Hepatocyte (in vitro differentiated cells): ENCODE measurements at regions not wholly inside any gene's neighbourhood (a gene's known extent, or its start where the extent isn't known, plus 50 kb on each side); places are given as distances from the start of the nearest gene placed in this dataset.

ENCODE experiments used
- DNase-seq: peaks from one replicate; pipeline ENCODE4 v3.0.0-alpha.2; 2016; ENCODE audit warnings: low spot score
- H2AFZ ChIP-seq: fragments of 200-600 bp; sonication (generic); 2 replicates; pipeline ENCODE4 v1.6.0; 2016; ENCODE audit warnings: antibody characterized with exemption, mild to moderate bottlenecking
- H3K27ac ChIP-seq: fragments of 200-600 bp; sonication (generic); 2 replicates; pipeline ENCODE4 v1.5.1; 2016; ENCODE audit warnings: mild to moderate bottlenecking
- H3K27me3 ChIP-seq: fragments of 200-600 bp; sonication (generic); 2 replicates; pipeline ENCODE4 v1.6.1; 2016
- H3K36me3 ChIP-seq: fragments of 200-600 bp; sonication (generic); replicated peaks from 2 replicates; pipeline ENCODE4 v1.5.1; 2016; ENCODE audit warnings: low read depth; ENCODE audit not compliant: insufficient read depth
- H3K4me1 ChIP-seq: fragments of 200-600 bp; sonication (generic); 2 replicates; pipeline ENCODE4 v1.5.1; 2016; ENCODE audit warnings: mild to moderate bottlenecking, moderate library complexity; ENCODE audit not compliant: insufficient read depth
- H3K4me2 ChIP-seq: fragments of 200-600 bp; sonication (generic); 2 replicates; pipeline ENCODE4 v1.6.0; 2016
- H3K4me3 ChIP-seq: fragments of 200-600 bp; sonication (generic); 2 replicates; pipeline ENCODE4 v1.5.1; 2016; ENCODE audit warnings: mild to moderate bottlenecking
- H3K79me2 ChIP-seq: fragments of 200-600 bp; sonication (generic); 2 replicates; pipeline ENCODE4 v1.6.0; 2017; ENCODE audit warnings: mild to moderate bottlenecking
- H3K9me2 ChIP-seq: fragments of 200-600 bp; sonication (generic); replicated peaks from 2 replicates; pipeline ENCODE4 v1.6.0; 2017; ENCODE audit warnings: mild to moderate bottlenecking; ENCODE audit not compliant: insufficient read depth
- H3K9me3 ChIP-seq: fragments of 200-600 bp; sonication (generic); 2 replicates; pipeline ENCODE4 v1.5.1; 2016; ENCODE audit warnings: low read depth, mild to moderate bottlenecking
- H4K20me1 ChIP-seq: fragments of 200-600 bp; sonication (generic); 2 replicates; pipeline ENCODE4 v1.6.0; 2016; ENCODE audit warnings: mild to moderate bottlenecking; ENCODE audit not compliant: insufficient read depth, poor library complexity, severe bottlenecking
- EZH2 ChIP-seq: fragments of 200-600 bp; sonication (generic); IDR thresholded peaks from 2 replicates; pipeline ENCODE4 v1.6.1; 2016; ENCODE audit warnings: antibody characterized with exemption, mild to moderate bottlenecking, borderline replicate concordance
- EZH2phosphoT487 ChIP-seq: fragments of 200-600 bp; sonication (generic); IDR thresholded peaks from one replicate; pipeline ENCODE4 v1.6.1; 2018; ENCODE audit warnings: antibody characterized with exemption, mild to moderate bottlenecking, low read depth, moderate library complexity; ENCODE audit not compliant: unreplicated experiment, severe bottlenecking
- WGBS: methylation state at CpG from one replicate; pipeline ENCODE4 v1.1.6; 2016; ENCODE audit warnings: low lambda C conversion rate; ENCODE audit errors: missing lambda C conversion rate; 5-methylcytosine and 5-hydroxymethylcytosine counted together
- TF ChIP-seq, protein P1 (sequence below): fragments of 200-600 bp; sonication (generic); IDR thresholded peaks from 2 replicates; pipeline ENCODE4 v1.5.1; 2016; ENCODE audit warnings: antibody characterized with exemption, mild to moderate bottlenecking; ENCODE audit not compliant: poor library complexity

DNA sequence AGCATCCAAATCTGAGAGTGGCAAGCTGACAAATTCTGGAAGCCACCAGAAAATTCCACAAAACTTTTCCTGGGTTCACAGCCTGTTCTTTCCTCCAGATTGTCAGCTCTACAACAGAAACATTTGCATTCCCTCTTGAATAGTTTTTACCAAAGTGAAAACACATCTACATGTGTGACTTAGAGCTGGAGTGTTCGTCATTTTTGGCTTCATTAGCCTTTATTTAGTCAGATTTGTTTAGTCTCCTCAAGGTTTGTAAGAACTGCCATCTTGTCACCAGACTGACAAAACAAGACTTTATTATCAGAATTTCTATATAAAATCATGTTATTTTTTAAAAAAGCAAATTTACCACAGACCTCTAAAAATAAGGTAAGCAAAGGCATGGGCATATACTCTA is 347.3 kb downstream of the TRIM36 start:
- DNase-seq, result no peak
- Histone ChIP-seq H3K4me1 (no peaks in the 10 kb centered on the region), H3K4me3 (no peak overlapping the region), H4K20me1 (no peaks in the 10 kb centered on the region), H3K79me2 (no peaks in the 10 kb centered on the region), H2AFZ (no peak overlapping the region), H3K36me3 (no peaks in the 10 kb centered on the region), H3K27ac (no peak overlapping the region), H3K27me3 (no peaks in the 10 kb centered on the region), H3K9me3 (no peaks in the 10 kb centered on the region), H3K4me2 (no peak overlapping the region), H3K9me2 (no peaks in the 10 kb centered on the region)
- TF ChIP-seq EZH2phosphoT487 (no peak), EZH2 (no peak)
- TF ChIP-seq, protein P1, sequence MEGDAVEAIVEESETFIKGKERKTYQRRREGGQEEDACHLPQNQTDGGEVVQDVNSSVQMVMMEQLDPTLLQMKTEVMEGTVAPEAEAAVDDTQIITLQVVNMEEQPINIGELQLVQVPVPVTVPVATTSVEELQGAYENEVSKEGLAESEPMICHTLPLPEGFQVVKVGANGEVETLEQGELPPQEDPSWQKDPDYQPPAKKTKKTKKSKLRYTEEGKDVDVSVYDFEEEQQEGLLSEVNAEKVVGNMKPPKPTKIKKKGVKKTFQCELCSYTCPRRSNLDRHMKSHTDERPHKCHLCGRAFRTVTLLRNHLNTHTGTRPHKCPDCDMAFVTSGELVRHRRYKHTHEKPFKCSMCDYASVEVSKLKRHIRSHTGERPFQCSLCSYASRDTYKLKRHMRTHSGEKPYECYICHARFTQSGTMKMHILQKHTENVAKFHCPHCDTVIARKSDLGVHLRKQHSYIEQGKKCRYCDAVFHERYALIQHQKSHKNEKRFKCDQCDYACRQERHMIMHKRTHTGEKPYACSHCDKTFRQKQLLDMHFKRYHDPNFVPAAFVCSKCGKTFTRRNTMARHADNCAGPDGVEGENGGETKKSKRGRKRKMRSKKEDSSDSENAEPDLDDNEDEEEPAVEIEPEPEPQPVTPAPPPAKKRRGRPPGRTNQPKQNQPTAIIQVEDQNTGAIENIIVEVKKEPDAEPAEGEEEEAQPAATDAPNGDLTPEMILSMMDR, result no peak
- 42% methylated on average over 1 of the region's 1 CpG for WGBS

DNA sequence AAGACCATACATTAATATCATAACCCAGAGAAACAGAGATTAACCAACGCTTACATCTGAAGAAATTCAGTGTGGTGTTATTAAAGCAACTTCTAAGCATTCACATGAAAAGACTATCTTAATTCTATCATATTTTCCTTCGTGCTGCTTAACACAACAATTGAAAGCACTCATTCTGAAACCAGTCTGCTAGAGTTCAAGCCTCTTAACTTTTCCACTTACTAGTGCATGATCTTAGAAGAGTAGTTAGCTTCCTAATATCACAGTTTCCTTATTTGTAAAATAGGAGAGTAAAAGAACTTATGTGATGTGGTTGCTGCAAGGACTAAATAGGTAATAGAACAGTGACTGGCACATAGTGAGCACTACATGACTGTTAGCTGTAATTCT is 379.3 kb downstream of the TRIM36 start:
- Histone ChIP-seq H3K36me3 (no peaks in the 10 kb centered on the region), H3K27me3 (no peaks in the 10 kb centered on the region), H3K9me3 (no peaks in the 10 kb centered on the region), H3K4me1 (peaks cover 8% of the 10 kb centered on the region), H3K27ac (no peak overlapping the region), H3K4me2 (no peak overlapping the region), H3K9me2 (no peaks in the 10 kb centered on the region), H3K79me2 (no peaks in the 10 kb centered on the region), H2AFZ (no peak overlapping the region), H4K20me1 (no peaks in the 10 kb centered on the region), H3K4me3 (no peak overlapping the region)
- WGBS, result 83% methylated on average over 2 of the region's 2 CpGs
- no peak for DNase-seq
- TF ChIP-seq EZH2, result no peak
- TF ChIP-seq EZH2phosphoT487, result no peak
- TF ChIP-seq, protein P1, result no peak

DNA sequence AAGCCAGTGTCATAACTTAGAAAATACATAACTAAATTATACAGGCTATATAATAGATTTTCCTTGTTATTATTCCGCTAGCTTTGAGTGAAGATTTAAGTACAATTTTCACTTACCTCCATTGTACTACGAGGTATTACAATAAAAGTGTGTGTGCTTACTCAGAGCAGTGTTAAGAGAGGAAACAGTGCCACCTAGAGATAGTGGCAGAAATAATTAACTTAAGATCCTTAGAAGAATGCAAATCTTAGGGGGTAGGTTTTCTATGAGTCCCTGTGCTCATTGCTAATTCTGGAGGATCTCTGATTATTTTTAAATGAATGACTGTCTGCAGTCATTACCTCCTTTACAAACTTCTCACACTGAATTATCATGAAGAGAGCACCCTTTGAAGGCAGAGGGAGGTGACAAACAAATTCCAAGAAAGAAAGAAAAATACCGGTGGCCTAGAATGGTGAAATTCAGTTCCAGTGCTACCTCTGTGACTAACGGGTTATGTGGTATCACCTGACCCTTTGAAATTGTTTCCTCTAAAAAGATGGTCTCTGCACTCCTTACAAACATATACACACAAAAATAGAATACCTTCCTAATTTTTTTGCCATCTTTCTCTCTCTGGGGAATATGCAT is 379.8 kb downstream of the TRIM36 start:
- no peaks in the 10 kb centered on the region for H4K20me1 ChIP-seq
- TF ChIP-seq, protein P1, result peak; percentile 74
- TF ChIP-seq EZH2, result no peak
- TF ChIP-seq EZH2phosphoT487, result no peak
- 41% methylated on average over 4 of the region's 4 CpGs for WGBS
- no peaks in the 10 kb centered on the region for H3K36me3 ChIP-seq
- no peaks in the 10 kb centered on the region for H3K79me2 ChIP-seq
- no peak overlapping the region for H3K27ac ChIP-seq
- H3K9me2 ChIP-seq, result no peaks in the 10 kb centered on the region
- no peak overlapping the region for H3K4me3 ChIP-seq
- no peak overlapping the region for H3K4me2 ChIP-seq
- no peak overlapping the region for H2AFZ ChIP-seq
- H3K9me3 ChIP-seq, result no peaks in the 10 kb centered on the region
- peak; percentile 67 for DNase-seq
- peaks cover 8% of the 10 kb centered on the region for H3K4me1 ChIP-seq
- H3K27me3 ChIP-seq, result no peaks in the 10 kb centered on the region

DNA sequence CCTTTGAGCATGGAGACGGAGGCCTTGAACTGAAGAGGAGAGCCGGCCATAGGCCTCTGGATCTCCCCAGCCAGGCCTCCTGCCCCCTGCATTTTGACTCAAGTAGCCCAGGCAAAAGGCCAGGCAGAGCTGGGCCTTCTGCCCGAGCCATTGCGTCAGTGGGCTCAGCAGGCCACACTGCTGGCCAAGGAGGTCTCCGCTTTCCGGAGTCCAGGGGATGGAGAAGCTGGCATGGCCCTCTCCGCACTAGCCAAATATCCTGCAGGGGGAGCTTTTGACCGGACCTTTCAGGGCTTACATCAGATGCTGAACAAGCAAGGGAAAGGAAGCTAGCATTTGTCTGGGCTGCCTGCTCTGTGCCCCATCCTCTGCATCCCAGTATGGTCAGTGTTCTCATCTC is 386.8 kb downstream of the TRIM36 start:
- TF ChIP-seq, protein P1, result no peak
- TF ChIP-seq EZH2phosphoT487 (no peak), EZH2 (no peak)
- 88% methylated on average over 8 of the region's 8 CpGs for WGBS

More for the DNA sequence above, 386.8 kb downstream of the TRIM36 start:
- H2AFZ ChIP-seq, result no peak overlapping the region
- no peaks in the 10 kb centered on the region for H4K20me1 ChIP-seq
- no peaks in the 10 kb centered on the region for H3K79me2 ChIP-seq
- H3K4me3 ChIP-seq, result no peak overlapping the region
- DNase-seq, result no peak
- H3K27me3 ChIP-seq, result no peaks in the 10 kb centered on the region
- H3K4me2 ChIP-seq, result no peak overlapping the region
- no peak overlapping the region for H3K27ac ChIP-seq
- no peaks in the 10 kb centered on the region for H3K9me2 ChIP-seq
- H3K36me3 ChIP-seq, result no peaks in the 10 kb centered on the region
- H3K4me1 ChIP-seq, result no peaks in the 10 kb centered on the region
- H3K9me3 ChIP-seq, result no peaks in the 10 kb centered on the region
